NCI-H2029 (cell line): ENCODE measurements at regions not wholly inside any gene's neighbourhood (a gene's known extent, or its start where the extent isn't known, plus 50 kb on each side); places are given as distances from the start of the nearest gene placed in this dataset.

ENCODE experiments used
- DNase-seq: peaks from one replicate; lab custom pipeline; 2025; lab: John Stamatoyannopoulos, UW

DNA sequence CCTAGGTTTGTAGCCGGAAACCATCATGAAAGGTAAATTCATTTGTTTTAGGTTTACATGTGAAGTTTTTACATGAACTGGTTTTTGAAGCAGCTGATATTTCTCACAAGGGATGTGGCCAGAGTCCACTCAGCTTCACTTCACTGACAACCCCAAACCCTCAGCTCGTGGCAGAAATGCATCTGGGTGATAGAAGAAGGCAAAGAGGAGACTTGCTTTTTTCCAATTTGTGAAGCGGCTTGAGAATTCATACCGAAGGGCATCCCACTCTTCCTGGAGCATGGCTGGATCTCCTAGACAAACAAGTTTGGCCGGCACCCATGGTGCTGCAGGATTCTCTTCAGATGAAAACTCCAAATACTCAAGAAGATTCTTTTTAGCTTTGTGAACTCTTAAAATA is 392.8 kb upstream of the CNR1 start:
- DNase-seq: no peak

- no peak for DNase-seq
Measured at GRCh38 chr6:88556663-88557062, 390.5 kb upstream of the CNR1 start.

DNA sequence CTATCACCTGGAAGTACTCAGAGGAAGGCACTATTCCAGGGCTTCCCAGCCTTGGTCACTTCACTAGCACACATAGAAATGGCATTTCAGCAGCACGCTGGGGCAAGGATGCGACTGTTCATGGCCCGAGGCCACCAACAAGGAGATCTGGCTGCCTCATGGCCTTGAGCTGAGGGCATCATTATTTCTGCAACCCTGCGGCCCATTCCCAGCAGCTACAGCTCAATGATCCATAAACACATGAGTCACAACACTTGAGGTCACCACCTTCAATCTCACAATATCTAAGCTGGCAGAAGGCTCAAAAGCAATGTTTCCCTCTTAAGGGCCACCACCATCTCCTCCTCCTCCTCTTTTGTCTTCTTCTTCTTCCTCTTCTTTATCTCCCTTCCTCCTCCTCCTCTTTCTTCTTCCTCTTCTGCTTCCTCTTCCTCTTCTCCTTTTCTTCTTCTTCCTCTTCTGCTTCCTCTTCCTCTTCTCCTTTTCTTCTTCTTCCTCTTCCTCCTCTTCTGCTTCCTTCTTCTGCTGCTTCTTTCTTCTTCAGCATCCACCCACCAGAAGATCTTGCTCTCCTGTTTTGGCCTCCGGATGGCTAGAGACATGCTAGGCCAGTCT is 382.9 kb upstream of the CNR1 start:
- DNase-seq: no peak

GRCh38 chr6:88547768-88548167 is 381.6 kb upstream of the CNR1 start:
- no peak for DNase-seq

DNA sequence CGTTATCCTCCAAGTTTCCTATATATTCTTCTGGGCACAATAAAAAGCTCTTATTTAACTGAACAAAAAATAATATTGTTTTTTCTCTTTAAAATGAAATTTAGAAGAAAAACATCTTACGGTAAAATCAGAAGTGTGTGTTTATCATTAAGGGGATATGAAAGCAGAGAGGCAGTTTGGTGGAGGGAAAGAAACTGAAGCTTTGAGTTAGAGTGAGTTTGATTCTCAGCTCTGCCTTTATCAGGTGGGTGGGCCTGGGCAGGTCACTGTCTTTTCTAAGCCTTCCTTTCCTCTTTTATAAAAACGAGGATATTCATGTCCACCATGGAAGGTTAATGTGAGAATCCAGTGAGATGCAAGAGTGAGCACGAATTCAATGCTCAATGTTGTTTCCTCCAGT is 379.8 kb upstream of the CNR1 start:
- no peak for DNase-seq

- no peak for DNase-seq
Measured at GRCh38 chr6:88544986-88545612, 379.0 kb upstream of the CNR1 start.

GRCh38 chr6:88539295-88539764 is 373.2 kb upstream of the CNR1 start:
- DNase-seq: no peak

DNA sequence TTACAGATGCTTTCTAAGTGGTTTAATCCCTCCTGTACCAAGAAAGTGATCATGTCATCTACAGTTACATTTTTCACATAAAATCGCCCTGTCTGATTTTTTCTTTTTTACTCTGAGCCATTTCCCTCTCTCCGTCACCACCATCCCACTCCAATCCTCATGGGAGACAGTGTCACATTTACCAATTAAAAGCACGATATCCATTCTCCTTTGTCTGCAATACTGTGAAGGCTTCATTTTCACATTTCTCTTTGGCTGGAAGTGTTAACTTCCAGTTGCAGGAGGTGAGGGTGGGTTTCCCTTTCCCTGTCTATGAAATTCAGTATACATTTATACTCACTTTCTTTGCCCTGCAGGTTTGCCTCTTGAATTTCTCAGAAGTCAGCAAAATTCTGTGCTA is 372.7 kb upstream of the CNR1 start:
- no peak for DNase-seq

DNA sequence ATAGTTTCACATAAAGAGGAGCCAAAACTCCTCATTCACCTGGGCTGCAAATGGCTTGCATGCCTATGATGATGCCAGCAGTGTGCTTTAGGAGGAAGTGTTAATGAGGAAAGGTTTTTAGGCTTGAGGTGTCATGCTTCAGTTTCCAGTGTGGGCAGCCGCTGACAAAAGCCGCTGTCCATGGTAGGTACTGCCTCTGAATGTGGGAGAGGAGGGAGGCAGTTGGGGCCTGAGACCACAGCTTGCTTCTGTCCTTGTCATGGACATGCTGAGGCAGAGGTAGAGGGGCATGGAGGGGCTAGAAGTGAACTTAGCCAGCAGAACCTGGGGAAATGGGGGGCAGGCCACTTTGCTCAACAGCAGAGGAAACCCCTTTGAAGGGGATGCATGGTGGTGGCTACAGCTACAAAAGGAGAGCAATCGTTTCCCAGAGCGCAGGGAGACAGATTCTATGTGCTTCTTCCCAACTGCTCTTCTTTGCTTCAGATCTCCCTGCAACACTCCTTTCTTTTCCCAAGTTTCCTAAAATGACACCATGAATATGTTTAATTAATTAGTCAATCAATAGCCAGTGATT is 372.1 kb upstream of the CNR1 start:
- no peak for DNase-seq

- no peak for DNase-seq
Measured at GRCh38 chr6:88536071-88536625, 370.0 kb upstream of the CNR1 start.

- DNase-seq: no peak
Measured at GRCh38 chr6:88535306-88535705, 369.2 kb upstream of the CNR1 start.

DNA sequence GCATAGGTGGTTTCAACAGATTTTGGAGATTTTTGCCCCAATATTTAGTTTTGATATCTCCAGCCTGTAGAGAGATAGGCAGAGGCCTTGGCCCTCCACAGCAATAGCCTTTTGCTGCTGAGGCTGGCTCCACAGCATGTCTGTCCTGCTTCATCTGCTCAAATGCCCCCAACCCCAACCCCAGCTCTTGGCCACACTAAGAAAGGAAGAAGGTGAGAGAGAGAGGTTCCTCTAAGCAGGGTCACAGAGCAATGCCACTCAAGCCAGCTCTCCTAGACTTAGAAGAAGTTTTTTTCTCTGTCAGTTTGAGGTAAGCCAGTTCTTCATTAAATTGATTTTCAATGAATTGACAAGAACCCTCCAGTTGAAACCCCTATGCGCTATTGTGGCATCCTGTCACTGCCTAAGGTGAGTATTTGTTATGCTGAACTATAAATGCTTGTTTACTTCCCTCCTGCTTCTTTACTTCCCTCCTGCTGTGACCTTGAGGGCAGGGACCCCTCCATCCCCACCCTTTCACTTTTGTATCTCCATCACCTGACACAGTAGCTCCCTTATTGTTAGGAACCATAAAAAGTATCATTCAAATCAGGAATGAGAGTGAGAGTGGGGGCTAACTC is 366.2 kb upstream of the CNR1 start:
- no peak for DNase-seq

GRCh38 chr6:88529726-88530125 is 363.6 kb upstream of the CNR1 start:
- no peak for DNase-seq

DNA sequence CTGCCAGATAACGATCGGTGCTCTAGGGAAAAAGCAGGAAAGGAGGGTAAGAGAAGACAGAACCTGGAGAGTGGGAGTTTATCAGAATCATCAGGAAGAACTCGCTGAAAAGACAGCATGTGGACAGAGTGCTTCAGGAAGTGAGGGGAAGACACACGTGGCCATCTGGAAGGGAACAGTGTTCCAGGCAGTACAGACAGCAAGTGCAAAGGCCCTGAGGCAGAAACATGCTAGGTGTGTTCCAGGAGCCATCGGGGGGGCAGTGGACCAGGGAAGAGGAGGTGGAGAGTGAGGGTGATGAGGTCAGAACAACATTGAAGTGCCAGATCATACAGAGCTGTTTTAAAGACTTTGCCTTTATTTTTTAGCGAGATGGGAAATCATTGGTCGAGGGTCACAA is 354.3 kb upstream of the CNR1 start:
- no peak for DNase-seq

GRCh38 chr6:88520017-88520338 is 353.8 kb upstream of the CNR1 start:
- no peak for DNase-seq

GRCh38 chr6:88519301-88520016 is 353.3 kb upstream of the CNR1 start:
- no peak for DNase-seq

- DNase-seq: no peak
Measured at GRCh38 chr6:88517737-88518136, 351.6 kb upstream of the CNR1 start.

DNA sequence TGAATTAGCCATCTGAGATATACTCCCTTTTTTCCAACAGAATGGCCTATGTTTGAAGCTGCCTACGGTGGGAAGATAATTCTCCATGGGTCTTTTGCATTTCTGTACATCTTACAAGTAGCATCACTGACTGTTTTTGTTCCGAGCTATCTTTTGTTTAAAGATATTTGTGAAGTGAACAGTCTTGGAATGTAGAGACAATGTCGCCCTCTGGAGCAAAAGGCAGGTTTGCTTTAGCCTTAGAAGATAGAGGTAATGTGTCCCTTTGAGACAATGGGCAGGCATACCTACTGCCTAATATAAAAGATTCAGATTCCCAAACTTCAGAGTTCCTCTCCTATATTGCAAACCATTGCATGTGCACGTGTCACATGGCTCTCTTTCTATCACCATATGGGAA is 347.8 kb upstream of the CNR1 start:
- DNase-seq: no peak

GRCh38 chr6:88513471-88513870 is 347.3 kb upstream of the CNR1 start:
- no peak for DNase-seq

DNA sequence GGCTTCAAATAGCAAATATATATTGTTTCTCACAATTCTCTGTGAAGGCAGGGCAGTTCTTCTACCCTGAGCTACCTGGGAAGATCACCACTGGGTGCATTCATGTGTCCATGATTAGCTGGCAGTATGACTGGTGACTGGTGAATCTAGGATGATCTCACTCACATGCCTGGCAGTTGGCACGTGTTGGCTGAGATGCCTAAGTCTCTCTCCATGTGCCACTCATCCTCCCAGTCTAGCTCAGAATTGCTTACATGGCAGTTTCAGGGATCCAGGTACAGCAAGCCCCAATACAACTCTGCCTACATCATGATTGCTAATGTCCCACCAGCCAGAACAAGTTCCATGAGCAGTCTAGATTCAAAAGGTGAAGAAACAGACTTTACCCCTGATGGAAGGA is 346.8 kb upstream of the CNR1 start:
- no peak for DNase-seq

DNA sequence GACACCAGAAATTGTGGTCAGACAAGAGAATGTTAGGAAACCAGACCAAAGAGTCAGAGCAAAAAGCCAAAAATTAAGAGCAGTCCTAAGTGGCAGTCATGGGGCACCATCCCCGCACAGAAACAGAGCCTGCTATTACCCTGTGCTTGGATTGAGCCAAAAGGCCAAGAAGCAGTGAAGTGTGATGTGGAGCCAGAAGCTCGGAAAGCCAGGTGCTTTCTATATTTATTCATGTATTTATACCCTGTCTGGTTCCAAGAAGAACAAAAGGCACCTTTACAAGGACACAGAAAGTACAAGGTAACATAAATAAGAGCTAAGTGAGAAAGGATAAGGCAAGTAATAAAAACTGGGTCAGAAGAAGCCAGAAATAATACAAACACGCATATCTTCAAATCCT is 336.2 kb upstream of the CNR1 start:
- DNase-seq: no peak

GRCh38 chr6:88499845-88500699 is 333.9 kb upstream of the CNR1 start:
- no peak for DNase-seq
